Sigmoid colon (tissue), 6 donors: ENCODE measurements at regions not wholly inside any gene's neighbourhood (a gene's known extent, or its start where the extent isn't known, plus 50 kb on each side); places are given as distances from the start of the nearest gene placed in this dataset.

Source experiments
- DNase-seq: peaks from one replicate; pipeline ENCODE4 v3.0.0-alpha.2; 2019
- H3K27ac ChIP-seq, 4 donors: fragments of 200-600 bp; sonication (generic); one replicate each; pipeline ENCODE4 v1.5.1; 2016 to 2019; ENCODE audit warnings: mild to moderate bottlenecking in 1 of 4
- H3K27me3 ChIP-seq, 3 donors: fragments of 200-600 bp; sonication (generic); one replicate each; pipeline ENCODE4 v1.5.1; 2019; ENCODE audit warnings: mild to moderate bottlenecking in 1 of 3
- H3K36me3 ChIP-seq, 4 donors: fragments of 200-600 bp; sonication (generic); one replicate each; pipeline ENCODE4 v1.5.1; 2016 to 2019
- H3K4me1 ChIP-seq, 4 donors: fragments of 200-600 bp; sonication (generic); one replicate each; pipeline ENCODE4 v1.5.1; 2017 to 2019
- H3K4me3 ChIP-seq, 4 donors: fragments of 200-600 bp; sonication (generic); one replicate each; pipeline ENCODE4 v1.5.1; 2017 to 2019; ENCODE audit warnings: mild to moderate bottlenecking in 2 of 4, moderate library complexity in 1 of 4
- H3K9me3 ChIP-seq, 4 donors: fragments of 200-600 bp in 3 of 4; sonication (generic) in 3 of 4; one replicate each; pipeline versions ENCODE4 v1.5.1 to v1.6.1; 2013 to 2019
- EP300 ChIP-seq, 4 donors: sonication (generic); formaldehyde crosslinking; IDR thresholded peaks; one replicate each; pipeline ENCODE4 v1.6.1; 2017; ENCODE audit warnings: antibody characterized with exemption in 4 of 4
- POLR2A ChIP-seq, 2 donors: fragments of 450-650 bp; IDR thresholded peaks; one replicate each; pipeline ENCODE4 v1.6.1; 2016; ENCODE audit warnings: antibody characterized with exemption in 2 of 2, mild to moderate bottlenecking in 2 of 2, moderate library complexity in 2 of 2
- POLR2AphosphoS5 ChIP-seq, 4 donors: sonication (generic); formaldehyde crosslinking; IDR thresholded peaks; one replicate each; pipeline ENCODE4 v1.6.1; 2017; ENCODE audit warnings: antibody characterized with exemption in 4 of 4
- WGBS, 2 donors: extraction: QIAGEN DNeasy Blood & Tissue Kit; methylation state at CpG; one replicate each; pipeline ENCODE4 v1.1.7; 2013; 5-methylcytosine and 5-hydroxymethylcytosine counted together
- intact Hi-C: fragments of 100-400 bp; cut with DNase I; formaldehyde crosslinking; loops from one replicate; pipeline ENCODE4 v1.15.1; 2023
- TF ChIP-seq, protein P1 (sequence below), 4 experiments: fragments of 450-650 bp in 3 of 4; fragments of 200-600 bp in 1 of 4; IDR thresholded peaks; one replicate each; pipeline ENCODE4 v1.5.1; 2016 to 2019; ENCODE audit warnings: antibody characterized with exemption in 4 of 4, mild to moderate bottlenecking in 3 of 4, moderate library complexity in 2 of 4
- donor health status: healthy with polysubstance abuse.
- donor health status: healthy.

DNA sequence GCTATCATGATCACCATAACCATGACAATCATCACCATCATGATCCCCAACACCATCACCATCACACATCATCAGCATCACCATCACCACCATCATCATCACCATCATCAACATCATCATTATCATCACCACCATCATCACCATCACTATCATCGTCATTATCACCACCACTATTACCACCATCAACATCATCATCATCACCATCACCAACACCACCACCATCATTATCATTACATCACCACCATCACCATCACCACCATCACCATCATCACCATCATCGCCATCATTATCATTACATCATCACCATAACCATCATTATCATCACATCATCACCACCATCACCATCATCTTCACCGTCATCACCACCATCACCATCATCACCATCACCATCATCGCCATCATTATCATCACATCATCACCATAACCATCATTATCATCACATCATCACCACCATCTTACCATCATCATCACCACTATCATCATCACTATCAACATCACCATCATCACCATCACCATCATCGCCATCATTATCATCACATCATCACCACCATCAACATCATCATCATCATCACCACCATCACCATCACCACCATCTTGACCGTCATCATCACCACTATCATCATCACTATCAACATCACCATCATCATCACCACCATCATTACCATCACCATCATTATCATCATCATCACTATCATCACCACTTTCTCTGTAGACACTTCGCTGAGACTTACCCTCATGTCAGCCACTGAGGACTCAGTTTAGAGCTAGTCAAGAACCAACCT is 366.0 kb downstream of the C16orf95 start:
- intact Hi-C loops: no loop called here

DNA sequence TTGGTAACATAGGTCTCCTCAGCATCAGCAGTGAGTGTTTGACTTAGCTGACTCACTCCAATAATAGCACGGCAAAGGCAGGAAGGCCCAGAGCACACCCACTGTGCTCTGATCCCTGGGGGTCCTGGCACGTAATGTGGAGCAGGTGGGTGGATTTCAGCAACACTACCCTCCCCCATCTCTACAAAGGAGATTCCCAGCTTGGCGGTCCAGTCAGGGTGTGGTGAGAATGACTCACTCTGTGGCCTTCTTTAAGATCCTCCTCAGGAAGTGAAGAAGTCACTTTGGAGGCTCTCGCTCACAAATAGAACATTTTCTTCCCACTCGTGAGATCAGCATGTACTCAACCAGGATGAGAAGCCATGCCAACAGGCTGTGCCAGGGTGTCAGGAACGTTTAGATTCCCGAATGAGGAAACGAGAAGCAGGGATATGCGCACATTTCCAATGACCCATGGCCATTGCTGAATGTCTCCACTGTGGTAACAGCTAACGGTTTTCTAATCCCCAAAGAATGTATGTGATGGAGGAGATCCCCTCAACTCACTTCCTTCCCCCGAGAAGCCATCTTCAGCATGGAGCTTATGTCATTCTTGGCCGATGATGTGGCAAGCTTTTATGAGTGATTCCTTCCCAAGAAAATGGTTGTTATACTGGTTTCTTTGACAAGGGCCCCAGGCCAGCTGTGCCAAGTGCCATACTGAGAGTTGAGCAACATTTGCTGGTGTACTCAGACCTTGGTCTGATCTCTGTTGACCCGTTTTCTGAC is 365.2 kb downstream of the C16orf95 start:
- no peak for DNase-seq
- intact Hi-C loops: no loop called here
- WGBS, 2 donors: 74 to 85% methylated on average over 13 of the region's 13 CpGs
- H3K4me3 ChIP-seq: no peak overlapping the region
- H3K27ac ChIP-seq: no peak overlapping the region
- peaks cover 0 to 2% (median 0%) of the 10 kb centered on the region in 4 donors for H3K9me3 ChIP-seq
- TF ChIP-seq, protein P1, sequence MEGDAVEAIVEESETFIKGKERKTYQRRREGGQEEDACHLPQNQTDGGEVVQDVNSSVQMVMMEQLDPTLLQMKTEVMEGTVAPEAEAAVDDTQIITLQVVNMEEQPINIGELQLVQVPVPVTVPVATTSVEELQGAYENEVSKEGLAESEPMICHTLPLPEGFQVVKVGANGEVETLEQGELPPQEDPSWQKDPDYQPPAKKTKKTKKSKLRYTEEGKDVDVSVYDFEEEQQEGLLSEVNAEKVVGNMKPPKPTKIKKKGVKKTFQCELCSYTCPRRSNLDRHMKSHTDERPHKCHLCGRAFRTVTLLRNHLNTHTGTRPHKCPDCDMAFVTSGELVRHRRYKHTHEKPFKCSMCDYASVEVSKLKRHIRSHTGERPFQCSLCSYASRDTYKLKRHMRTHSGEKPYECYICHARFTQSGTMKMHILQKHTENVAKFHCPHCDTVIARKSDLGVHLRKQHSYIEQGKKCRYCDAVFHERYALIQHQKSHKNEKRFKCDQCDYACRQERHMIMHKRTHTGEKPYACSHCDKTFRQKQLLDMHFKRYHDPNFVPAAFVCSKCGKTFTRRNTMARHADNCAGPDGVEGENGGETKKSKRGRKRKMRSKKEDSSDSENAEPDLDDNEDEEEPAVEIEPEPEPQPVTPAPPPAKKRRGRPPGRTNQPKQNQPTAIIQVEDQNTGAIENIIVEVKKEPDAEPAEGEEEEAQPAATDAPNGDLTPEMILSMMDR (IDR thresholded peaks at IDR 0.05): no peak
- no peak for TF ChIP-seq POLR2AphosphoS5 (IDR thresholded peaks at IDR 0.05)
- TF ChIP-seq EP300 (IDR thresholded peaks at IDR 0.05): no peak
- TF ChIP-seq POLR2A (IDR thresholded peaks at IDR 0.05): no peak
- H3K4me1 ChIP-seq: no peaks in the 10 kb centered on the region
- H3K36me3 ChIP-seq: no peaks in the 10 kb centered on the region
- peaks cover 0 to 53% (median 10%) of the 10 kb centered on the region in 3 donors for H3K27me3 ChIP-seq

More for the DNA sequence above, 366.0 kb downstream of the C16orf95 start:
- no peak for DNase-seq
- H3K27ac ChIP-seq: no peak overlapping the region
- H3K27me3 ChIP-seq: peaks cover 0 to 48% (median 7%) of the 10 kb centered on the region in 3 donors
- TF ChIP-seq POLR2AphosphoS5 (IDR thresholded peaks at IDR 0.05): no peak
- TF ChIP-seq EP300 (IDR thresholded peaks at IDR 0.05): no peak
- TF ChIP-seq, protein P1 (IDR thresholded peaks at IDR 0.05): no peak
- TF ChIP-seq POLR2A (IDR thresholded peaks at IDR 0.05): no peak
- H3K36me3 ChIP-seq: no peaks in the 10 kb centered on the region
- H3K9me3 ChIP-seq: peaks cover 0 to 2% (median 0%) of the 10 kb centered on the region in 4 donors
- 93 to 95% methylated on average over 7 of the region's 7 CpGs for WGBS, 2 donors
- no peak overlapping the region for H3K4me3 ChIP-seq
- H3K4me1 ChIP-seq: no peaks in the 10 kb centered on the region

DNA sequence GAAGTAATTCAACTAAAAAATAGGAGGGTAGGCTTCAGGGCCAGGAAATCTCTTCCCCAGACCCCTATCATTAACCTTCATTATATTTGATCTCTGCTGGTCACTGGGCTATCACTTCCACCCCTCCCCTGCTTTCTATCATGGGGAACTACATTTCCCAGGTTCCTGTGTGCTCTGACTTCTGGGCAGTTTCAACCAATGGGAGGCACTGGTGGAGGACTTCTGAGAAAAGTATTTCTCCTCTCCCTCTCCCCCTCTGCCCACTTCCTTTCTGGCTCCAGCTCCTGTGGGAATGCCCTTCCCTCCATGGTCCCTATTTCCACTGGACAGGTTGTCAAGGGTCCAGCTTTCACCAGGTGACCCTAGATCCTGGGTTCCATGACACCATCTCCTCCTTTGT is 364.4 kb downstream of the C16orf95 start:
- no peak for DNase-seq
- intact Hi-C loops: no loop called here
- Histone ChIP-seq H3K4me1 (no peaks in the 10 kb centered on the region), H3K4me3 (no peak overlapping the region), H3K27ac (no peak overlapping the region), H3K36me3 (no peaks in the 10 kb centered on the region), H3K9me3 (peaks cover 0 to 2% (median 0%) of the 10 kb centered on the region in 4 donors), H3K27me3 (peaks cover 0 to 57% (median 10%) of the 10 kb centered on the region in 3 donors)
- no peak for TF ChIP-seq EP300 (IDR thresholded peaks at IDR 0.05)
- TF ChIP-seq POLR2AphosphoS5 (IDR thresholded peaks at IDR 0.05): no peak
- TF ChIP-seq POLR2A (IDR thresholded peaks at IDR 0.05): no peak
- TF ChIP-seq, protein P1 (IDR thresholded peaks at IDR 0.05): no peak

DNA sequence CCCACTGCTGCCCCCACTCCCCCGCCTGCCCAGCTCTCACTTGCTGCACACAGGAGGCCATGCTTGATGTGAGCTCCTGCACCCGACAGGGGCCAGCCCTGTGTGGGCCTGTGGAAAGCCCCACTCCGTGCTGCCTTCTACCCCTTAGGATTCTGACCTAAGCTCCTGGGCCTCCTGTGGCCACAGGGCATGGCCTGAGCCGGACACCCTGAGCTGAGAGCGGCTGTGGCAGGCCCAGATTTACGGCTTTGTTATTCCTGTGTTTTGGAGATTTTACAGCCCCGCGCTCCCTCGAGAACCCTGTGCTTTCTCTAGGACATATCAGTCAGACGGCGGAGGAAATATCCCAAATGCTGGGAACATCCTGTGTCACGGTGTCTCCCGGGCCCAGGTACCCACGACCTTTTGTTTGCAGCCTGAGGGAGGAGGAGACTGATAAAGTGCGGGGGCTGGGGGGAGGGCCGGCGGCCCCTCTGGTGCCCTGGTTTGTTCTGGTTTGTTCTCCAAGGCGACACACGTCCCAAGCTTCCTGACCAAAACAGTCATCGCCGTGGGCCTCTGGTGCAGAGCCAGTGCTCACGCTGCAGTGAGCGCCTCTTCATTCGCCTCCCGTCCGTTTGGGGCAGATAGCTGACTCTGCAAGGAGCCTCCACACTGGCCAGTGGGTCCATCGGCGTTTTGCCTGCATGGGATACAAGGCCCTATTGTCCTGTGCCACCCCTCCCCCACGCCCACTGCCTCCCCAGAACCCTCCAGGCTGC is 363.4 kb downstream of the C16orf95 start:
- Histone ChIP-seq H3K27ac (no peak overlapping the region), H3K36me3 (no peaks in the 10 kb centered on the region), H3K4me3 (no peak overlapping the region), H3K9me3 (peaks cover 0 to 2% (median 0%) of the 10 kb centered on the region in 4 donors), H3K27me3 (peaks cover 0 to 62% (median 14%) of the 10 kb centered on the region in 3 donors), H3K4me1 (no peaks in the 10 kb centered on the region)
- TF ChIP-seq, protein P1 (IDR thresholded peaks at IDR 0.05): no peak
- TF ChIP-seq POLR2A (IDR thresholded peaks at IDR 0.05): no peak
- TF ChIP-seq EP300 (IDR thresholded peaks at IDR 0.05): no peak
- no peak for TF ChIP-seq POLR2AphosphoS5 (IDR thresholded peaks at IDR 0.05)
- peak; percentile 60 for DNase-seq
- WGBS, 2 donors: 46 to 63% methylated on average over 29 of the region's 29 CpGs
- intact Hi-C loops: no loop called here
